ENCODE measurements at regions not wholly inside any gene's neighbourhood (a gene's known extent, or its start where the extent isn't known, plus 50 kb on each side); places are given as distances from the start of the nearest gene placed in this dataset.

DNA sequence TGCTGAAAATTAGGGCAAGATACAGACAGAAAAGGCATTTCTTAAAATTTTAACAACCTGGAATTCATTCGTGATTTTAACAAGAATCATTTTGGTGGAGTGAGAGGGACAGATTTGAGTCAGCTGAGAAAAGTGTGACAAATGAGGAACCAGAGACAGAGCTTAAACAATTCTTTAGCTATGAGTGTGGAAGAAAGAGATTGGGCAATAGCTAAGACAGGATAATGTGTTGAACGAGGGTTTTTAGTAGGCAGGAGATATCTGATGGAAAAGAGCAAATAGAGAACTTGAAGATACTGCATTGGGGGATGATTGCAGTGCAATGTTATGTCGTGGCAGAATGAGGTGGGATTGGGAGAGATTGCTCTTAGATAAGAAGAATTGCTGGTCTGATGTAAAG is 164.2 kb upstream of the SPRY1 start:
- TF ChIP-seq, protein P1, sequence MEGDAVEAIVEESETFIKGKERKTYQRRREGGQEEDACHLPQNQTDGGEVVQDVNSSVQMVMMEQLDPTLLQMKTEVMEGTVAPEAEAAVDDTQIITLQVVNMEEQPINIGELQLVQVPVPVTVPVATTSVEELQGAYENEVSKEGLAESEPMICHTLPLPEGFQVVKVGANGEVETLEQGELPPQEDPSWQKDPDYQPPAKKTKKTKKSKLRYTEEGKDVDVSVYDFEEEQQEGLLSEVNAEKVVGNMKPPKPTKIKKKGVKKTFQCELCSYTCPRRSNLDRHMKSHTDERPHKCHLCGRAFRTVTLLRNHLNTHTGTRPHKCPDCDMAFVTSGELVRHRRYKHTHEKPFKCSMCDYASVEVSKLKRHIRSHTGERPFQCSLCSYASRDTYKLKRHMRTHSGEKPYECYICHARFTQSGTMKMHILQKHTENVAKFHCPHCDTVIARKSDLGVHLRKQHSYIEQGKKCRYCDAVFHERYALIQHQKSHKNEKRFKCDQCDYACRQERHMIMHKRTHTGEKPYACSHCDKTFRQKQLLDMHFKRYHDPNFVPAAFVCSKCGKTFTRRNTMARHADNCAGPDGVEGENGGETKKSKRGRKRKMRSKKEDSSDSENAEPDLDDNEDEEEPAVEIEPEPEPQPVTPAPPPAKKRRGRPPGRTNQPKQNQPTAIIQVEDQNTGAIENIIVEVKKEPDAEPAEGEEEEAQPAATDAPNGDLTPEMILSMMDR (IDR thresholded peaks at IDR 0.05): no peak
- TF ChIP-seq POLR2A (IDR thresholded peaks at IDR 0.05): no peak
